HEK293T (cell line): ENCODE measurements at regions not wholly inside any gene's neighbourhood (a gene's known extent, or its start where the extent isn't known, plus 50 kb on each side); places are given as distances from the start of the nearest gene placed in this dataset.

Experiments
- ARNT ChIP-seq: fragments of 450-650 bp; IDR thresholded peaks from 2 replicates; pipeline ENCODE4 v1.6.1; 2017; ENCODE audit warnings: mild to moderate bottlenecking
- FOXM1 ChIP-seq: fragments of 450-650 bp; IDR thresholded peaks from 2 replicates; pipeline ENCODE4 v1.6.1; 2017; ENCODE audit warnings: mild to moderate bottlenecking, borderline replicate concordance
- HDGF ChIP-seq: fragments of 450-650 bp; IDR thresholded peaks from 2 replicates; pipeline ENCODE4 v1.6.1; 2017; ENCODE audit warnings: antibody characterized with exemption, borderline replicate concordance
- L3MBTL2 ChIP-seq: fragments of 450-650 bp; conservative IDR thresholded peaks from 2 replicates; pipeline ENCODE4 v1.6.1; 2016; ENCODE audit warnings: mild to moderate bottlenecking
- LEF1 ChIP-seq: fragments of 450-650 bp; IDR thresholded peaks from 2 replicates; pipeline ENCODE4 v1.6.1; 2017; ENCODE audit warnings: mild to moderate bottlenecking, borderline replicate concordance
- SP1 ChIP-seq: fragments of 450-650 bp; IDR thresholded peaks from 2 replicates; pipeline ENCODE4 v1.6.1; 2017
- TARDBP ChIP-seq: fragments of 450-650 bp; IDR thresholded peaks from 2 replicates; pipeline ENCODE4 v1.6.1; 2016

DNA sequence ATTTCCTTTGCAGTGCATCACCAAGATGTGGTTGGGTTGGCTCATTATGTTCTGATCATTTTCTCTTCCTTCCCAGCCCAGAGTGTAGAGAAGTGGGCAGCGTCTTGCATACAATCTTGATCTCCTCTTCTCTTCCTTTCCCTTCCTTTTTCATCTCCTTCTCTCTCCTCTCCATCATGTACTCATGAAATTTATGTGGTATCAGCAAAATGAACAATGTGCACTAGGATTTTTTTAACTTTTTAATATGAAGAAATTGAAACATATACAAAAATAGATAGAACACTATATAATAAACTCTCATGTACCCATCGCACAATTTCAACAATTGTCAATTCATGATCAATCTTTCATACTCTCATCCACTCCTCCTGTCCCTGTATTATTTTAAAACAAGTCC, 593.5 kb downstream of the BCOR start:
- no peak for TF ChIP-seq TARDBP
- no peak for TF ChIP-seq FOXM1
- TF ChIP-seq LEF1: no peak
- no peak for TF ChIP-seq SP1
- no peak for TF ChIP-seq L3MBTL2
- TF ChIP-seq ARNT: no peak
- TF ChIP-seq HDGF: no peak
